ENCODE measurements at regions not wholly inside any gene's neighbourhood (a gene's known extent, or its start where the extent isn't known, plus 50 kb on each side); places are given as distances from the start of the nearest gene placed in this dataset.

DNA sequence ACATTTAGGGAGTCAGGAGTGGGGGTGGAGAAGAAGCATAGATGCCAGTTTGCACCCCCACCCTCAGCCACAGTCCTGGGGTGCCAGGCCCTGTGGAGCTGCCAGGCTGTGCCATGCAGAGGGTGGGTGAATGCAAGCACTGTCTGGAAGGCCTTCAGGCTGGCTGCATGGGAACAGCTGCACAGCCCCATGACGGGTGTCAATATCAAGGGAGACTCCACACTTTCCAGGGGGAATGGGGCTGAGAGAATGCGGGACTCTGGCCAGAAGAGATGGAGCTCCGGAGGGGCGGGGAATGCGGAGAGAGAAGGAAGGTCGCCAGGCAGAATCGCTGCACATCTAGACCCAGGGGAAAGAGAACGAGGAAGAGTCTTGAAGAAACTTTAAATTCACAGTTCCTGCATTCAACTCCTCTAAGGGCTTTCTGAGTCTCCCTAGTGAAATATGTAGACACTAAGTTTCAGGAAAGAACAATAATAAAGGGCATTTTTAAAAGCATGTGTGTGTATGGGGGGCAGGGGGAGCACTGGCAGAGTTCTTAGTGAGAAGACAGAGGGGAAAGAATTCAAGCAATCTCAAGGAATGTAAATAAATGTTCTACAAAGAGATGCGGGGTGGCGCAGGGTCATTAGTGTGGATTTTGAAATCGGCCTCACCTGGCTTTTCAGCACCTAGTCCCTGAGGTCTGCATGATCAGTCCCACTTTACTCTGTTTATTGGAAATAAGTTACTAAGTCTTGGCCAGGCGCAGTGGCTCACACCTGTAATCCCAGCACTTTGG lies 59.1 kb downstream of the BOD1 start:
- DNase-seq = no peak

- no peak for DNase-seq
These were observed 60.1 kb downstream of the BOD1 start for GRCh38 chr5:173556142-173557028.

GRCh38 chr5:173554989-173555705 lies 61.3 kb downstream of the BOD1 start:
- no peak for DNase-seq

DNA sequence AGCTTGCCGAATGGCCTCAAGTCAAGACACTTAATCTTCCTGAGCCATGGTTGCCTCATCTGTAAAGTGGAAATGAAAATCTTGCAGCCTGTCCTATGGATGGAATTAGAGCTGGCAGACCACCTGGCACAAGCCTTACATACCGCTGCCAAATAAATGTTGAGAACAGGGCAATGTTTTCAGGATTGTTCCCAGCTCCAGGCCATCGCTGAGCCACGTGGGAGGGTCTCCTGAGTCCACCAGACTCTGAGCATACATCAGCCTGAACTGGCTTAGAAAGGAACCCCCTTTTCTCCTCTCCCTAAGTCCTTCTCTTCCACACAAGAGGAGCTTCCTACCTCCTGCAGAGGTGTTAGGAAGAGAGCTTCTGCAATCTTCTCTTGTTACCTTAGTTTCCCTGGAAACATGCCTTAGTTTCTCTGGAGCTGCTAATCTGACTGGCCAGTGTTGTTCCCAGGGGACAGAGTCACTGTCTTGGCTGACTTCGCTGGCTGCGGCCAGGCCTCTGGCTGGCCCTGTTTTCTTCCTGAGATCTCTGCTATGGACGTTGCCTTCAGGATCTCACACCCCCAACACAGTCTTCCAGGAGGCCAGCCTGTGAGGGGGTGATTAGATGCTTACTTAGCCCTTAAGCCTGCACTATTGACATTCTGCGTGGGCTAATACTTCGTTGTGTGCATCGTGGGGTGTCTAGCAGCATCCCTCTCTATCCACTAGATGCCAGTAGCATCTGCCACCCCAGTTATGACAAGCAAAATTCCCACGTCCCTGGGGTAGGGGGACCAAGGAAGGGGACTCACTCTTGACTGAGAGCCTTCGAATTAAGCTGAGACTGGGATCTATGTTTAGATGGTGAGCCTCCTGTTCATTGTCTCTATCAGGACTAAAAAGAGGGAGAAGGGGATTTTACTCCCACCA lies 62.2 kb downstream of the BOD1 start:
- no peak for DNase-seq

- DNase-seq = no peak
These were observed 65.8 kb downstream of the BOD1 start for GRCh38 chr5:173550641-173551040.

DNA sequence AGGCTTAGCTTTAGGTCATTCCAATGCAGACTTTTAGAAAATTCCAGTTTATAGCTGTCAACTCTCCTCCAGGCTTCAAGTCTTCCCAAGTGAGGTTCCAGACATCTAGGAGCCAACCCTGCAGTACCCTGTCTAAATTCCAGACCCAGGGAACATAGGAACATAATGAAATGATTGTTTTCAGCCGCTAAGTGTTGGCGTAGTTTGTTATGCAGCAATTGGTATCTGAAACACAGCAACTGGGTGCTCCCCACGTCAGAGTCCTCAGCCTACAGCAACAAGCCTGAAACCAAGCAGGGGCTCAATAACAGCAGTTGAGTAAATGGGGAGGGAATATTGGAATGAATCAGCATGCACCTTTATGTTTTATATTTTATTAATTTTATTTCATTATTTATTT lies 66.8 kb downstream of the BOD1 start:
- no peak for DNase-seq

DNA sequence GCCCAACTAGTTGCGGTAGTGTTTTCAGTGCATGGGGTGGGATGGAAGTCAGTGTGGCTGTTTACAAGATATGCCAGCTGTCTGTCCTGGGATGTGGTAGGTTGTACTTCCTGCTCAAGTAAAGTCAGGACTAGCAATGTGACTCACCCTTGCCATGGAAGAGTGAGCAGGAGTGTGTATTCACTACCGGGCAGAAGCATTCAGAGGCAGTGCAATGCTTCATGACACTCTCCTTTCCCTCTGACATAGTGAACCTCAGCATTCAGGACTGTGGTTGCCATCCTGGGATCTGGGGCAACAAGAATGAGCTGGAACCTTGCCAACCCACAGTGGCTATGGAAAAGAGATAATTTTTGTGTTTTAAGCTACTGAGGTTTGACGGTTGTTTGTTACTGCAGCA lies 68.9 kb downstream of the BOD1 start:
- DNase-seq = no peak

DNA sequence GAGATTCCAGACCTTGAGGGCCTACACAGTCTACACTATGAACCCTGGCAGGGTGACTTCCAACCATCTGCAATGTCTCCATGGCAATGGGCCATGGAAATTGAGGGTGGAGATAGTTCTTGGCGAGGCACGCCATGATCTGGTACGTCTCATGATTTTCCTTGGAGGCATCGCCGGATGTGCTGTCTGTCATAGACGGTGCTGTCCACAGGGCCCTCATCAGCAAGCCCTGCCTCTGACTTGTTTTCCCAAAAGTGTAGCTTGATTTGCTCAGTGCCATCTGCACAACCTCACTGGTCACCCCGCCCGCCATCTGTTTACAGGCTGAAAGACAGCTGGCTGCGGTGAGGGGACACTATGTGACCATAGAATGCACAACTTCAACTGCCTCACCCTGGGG lies 73.5 kb downstream of the BOD1 start:
- DNase-seq = no peak

DNA sequence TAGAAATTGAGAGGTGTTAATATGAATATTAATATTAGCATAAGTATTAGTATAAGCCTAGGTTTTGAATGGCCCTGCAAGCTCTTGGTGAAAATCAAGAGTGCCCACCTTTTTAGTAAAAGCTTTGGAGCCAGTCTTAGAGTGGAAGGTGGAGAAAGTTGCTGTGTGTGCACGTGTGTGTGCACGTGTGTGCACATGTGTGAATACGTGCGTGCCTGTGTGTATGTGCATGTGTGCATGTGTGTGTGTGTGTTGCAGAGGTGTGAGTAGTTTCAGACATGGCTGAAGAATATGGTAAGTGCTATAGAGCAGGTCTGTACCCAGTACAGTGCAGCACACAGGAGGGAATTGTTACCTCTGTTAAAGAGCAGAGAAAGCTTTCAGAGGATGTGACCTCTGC lies 74.3 kb downstream of the BOD1 start:
- no peak for DNase-seq

GRCh38 chr5:173538654-173539053 lies 77.8 kb downstream of the BOD1 start:
- DNase-seq = no peak

DNA sequence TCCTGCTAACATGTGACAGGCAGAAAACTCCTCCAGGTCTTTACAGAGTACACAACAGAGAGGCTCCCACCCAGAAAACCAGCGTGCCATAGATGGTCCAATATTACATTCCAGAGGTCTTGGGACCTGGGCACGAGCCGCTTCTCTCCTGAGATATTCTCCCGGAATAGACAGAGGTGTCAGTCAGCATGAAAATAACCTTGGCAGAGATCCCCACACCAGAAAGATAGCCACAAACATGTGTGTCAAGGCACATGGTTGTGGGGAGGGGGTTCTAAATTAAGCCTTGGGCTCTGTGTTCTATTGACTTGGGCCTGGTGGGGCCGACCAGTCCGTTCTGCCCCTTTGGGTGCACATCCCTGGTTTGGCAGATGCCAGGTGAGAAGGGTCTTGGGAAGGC lies 78.4 kb downstream of the BOD1 start:
- DNase-seq = no peak

DNA sequence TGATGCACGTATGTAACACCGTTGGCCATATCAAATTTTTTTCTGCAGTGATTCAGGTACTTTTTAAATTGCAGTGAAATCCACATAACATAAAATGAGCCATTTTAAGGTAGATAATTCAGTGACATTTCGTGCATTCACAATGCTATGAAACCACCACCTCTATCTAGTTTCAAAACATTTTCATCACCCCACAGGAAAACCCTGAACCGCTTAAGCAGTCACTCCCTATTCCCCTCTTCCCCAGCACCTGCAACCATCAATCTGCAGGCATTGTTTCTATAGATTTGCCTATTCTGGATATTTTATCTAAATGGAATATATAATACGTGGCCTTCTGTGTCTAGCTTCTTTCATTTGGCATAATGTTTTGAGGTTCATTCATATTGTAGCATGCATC lies 79.2 kb downstream of the BOD1 start:
- no peak for DNase-seq

DNA sequence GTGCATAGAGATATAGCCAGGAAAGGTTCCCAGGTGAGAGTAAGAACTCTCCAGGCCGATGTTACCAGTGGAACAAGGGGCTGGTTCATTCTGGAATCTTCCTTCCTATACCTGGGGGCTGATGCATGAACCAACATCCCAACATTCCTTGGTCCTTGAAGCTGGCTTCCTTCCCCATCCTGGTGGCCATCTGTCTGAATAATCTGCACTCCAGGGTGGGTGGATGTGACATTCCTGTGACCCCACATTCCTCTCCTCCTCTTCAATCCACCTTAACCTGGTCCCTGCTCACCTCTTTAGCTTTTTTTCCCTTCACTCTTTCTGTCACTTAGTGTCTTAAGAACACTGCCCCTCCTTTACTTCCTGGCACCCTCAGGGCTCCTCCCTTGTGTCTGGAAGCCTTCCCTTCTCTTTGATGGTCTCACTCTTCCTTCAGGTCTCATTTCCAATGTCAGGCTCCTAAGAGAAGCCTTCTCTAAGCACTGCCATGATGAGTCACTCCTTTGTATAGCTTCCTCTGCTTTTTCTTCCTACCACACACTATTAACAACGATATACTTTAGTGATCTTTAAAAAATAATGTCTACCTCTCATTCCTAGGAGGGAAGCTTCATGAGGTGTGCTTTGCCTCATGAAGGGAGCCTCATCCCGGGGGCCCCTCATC lies 80.3 kb downstream of the BOD1 start:
- DNase-seq = no peak

DNA sequence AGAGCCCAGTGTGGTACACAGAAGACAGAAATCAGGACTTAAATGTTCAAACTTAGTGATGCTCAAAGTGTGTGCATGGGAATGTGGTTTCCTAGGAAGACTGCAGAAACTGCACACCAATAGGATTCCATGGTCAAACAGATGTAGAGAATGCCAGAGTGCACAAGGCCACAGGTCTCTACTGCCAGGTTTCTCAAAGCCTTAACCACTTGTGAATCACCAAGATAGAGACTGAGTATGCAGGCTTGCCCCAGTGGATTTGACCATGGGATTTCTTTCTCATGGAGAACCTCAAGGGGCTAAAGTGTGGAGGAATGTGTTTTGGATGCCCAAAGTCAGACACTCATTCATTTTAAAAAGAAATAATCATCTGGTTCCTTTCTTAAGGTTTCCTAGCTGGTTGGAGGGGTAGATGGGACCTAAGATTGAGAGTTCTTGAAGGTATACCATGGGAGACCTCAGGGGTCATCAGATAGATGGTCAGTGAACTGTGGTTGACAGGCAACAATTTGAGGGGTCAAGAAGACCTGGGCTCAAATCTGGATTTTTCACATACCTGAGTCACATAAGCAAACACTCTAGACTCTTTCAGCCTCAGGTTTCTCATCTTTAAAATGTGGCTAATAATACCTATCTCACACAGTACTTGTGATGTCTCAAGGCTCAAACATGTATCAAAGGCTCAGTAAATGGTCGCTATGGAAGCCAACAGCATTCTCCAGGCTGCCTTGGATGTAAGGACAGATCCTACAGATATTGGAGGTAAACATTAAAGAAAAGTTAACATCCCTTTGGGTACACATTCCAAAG lies 81.1 kb downstream of the BOD1 start:
- DNase-seq = no peak

DNA sequence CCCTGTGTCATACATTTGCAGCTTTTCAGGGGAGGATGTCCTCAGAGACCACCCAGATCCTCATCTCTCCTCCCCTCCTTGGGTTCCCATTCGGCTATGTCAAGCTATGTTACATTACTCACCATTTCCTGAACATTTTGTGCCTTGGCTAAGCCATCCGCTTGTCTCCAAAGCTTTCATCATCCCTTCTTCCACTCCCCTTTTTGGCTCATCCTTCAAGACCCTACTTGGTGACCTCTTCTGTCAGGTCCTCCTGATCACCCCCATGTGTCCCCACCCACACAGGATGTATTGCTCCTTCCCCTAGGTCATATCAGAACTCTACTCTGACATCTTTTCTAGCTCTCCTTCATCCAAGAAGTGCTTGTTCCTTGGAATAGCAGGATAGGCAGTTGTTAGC lies 81.8 kb downstream of the BOD1 start:
- no peak for DNase-seq

DNA sequence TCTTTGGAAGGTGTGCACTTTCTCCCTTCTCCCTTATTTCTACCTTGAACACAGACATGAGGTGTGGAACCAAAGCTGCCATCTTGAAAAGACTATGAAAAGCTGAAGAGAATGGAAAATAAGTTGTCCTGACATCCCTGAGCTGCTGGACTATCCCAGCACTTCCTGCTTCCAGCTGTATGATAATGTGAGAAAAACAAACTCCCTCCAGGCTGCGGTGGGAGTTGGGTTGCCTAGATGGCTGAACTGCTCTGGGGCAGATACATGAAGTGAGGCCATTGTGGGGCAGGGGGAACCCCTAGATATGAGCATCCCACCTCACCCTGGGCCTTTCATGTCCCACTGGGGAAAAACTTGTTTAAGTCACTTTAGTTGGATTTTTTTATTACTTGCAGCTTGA lies 82.4 kb downstream of the BOD1 start:
- no peak for DNase-seq

- DNase-seq = no peak
These were observed 83.7 kb downstream of the BOD1 start for GRCh38 chr5:173532689-173533250.

- DNase-seq = no peak
These were observed 84.6 kb downstream of the BOD1 start for GRCh38 chr5:173531863-173532262.

DNA sequence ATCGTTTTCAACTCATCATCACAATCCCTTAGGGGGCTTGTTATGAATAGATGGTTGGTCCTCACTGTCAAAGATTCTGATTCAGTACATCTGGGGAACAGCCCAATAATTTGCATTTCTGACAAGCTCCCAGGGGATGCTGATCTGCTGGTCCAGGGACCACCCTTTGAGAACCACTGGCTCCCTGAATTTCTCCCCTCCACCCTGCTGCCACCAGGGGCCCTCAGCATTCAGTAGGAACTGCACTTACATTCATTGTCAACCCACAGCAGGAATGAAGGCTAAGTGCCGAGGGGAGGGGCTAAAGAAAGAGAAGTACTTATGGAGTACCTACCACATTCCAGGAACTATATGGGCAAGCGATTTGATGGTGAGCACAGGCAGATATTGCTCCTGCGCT lies 85.9 kb downstream of the BOD1 start:
- DNase-seq = no peak

DNA sequence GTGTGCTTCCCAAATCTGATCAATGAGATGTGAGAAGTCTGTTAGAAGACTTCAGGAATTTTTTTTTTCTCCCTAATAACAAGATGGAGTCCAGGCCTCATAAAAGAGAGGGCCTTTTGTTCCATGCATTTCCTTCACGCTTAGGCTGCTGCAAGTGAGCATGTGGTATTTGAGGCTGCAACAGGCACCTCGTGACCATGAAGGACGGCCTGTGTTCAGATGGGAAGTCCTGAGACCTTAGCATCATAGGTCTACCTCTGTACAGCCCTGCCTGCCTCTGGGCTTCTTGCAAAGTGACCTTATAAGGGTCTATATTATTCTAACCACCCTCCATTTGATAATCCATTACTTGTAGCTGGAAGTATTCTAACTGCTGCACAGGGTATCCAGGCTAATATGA lies 86.6 kb downstream of the BOD1 start:
- DNase-seq = no peak

Measured in left kidney (tissue), 1 donor.